OCI-LY3 (cell line): ENCODE measurements at regions not wholly inside any gene's neighbourhood (a gene's known extent, or its start where the extent isn't known, plus 50 kb on each side); places are given as distances from the start of the nearest gene placed in this dataset.

ENCODE experiments used
- CTCF ChIP-seq: fragments of 200-600, 300-600 bp; sonication (generic); IDR thresholded peaks from 2 replicates; pipeline ENCODE4 v1.5.1; 2014; ENCODE audit warnings: antibody characterized with exemption, low read length, low read depth
- EZH2phosphoT487 ChIP-seq: fragments of 200-600 bp; shearing (Covaris generic); IDR thresholded peaks from 2 replicates; pipeline ENCODE4 v1.6.1; 2018; ENCODE audit warnings: antibody characterized with exemption, mixed run types, low read depth

GRCh38 chr9:90340421-90340820 is 302.2 kb downstream of the DIRAS2 start:
- TF ChIP-seq CTCF (no peak), EZH2phosphoT487 (no peak)
